Skin of body (tissue), 1 donor: ENCODE measurements at regions not wholly inside any gene's neighbourhood (a gene's known extent, or its start where the extent isn't known, plus 50 kb on each side); places are given as distances from the start of the nearest gene placed in this dataset.
"Not testable (repeated sequence)": the region's sequence is repeated elsewhere in the genome, so short reads cannot be mapped to it uniquely, and the experiment has no call there.

ENCODE experiments used
- DNase-seq: peaks from one replicate; lab custom pipeline; 2025; lab: John Stamatoyannopoulos, UW

DNA sequence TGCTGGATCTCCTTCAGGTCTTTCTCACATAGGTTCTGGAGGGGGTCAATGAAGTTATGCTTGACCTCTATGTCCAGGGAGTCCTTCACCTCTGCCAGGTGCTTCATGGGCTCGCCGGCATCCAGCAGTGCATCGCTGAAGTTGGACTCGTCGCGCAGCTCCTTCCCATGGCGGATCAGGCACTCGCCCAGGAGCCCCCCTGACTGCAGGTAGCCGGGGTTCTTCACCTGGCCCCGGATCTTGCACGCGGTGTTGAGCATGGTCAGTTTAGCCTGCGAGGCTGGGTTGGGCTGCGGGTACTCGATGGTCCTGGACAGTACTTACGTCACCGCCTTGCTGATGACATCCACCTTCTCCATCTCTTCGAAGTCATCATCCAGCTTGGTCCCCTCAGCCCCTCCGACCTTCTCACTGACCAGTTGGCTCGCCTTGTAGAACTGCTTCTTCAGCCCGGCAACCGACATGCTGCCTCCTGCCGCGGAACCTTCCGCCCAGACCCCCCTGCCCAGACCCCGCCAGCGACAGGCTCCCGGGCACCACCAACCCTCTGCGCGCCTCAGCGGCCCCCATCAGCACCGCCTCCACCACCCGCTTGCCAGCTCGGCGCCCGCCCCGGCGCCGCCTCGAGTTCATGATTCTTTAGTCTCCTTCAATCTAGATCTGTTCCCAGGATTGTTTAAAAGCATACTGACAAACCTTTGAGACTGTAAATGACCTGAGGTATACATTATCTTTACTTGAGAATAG, 99.8 kb downstream of the KPNA2 start:
- DNase-seq = no peak

DNA sequence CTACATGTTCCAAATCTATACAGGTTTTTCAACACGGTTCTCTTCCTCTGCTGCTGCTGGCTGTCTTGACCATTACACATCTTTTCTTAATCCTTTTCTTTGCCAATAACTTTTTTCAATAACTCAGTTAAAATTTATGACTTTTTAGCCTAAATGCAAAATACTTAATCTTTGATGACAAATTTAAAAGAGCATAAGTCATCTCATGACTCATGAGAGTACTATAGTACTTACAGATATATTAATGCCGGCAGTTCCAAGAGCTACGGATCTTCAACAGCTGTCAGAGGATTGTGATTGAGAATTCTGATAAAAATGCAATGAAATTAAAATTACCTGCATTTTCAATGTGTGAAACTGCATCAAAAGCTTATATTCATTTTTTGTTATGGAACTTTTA, 105.5 kb downstream of the KPNA2 start:
- peak; percentile 6 for DNase-seq

DNA sequence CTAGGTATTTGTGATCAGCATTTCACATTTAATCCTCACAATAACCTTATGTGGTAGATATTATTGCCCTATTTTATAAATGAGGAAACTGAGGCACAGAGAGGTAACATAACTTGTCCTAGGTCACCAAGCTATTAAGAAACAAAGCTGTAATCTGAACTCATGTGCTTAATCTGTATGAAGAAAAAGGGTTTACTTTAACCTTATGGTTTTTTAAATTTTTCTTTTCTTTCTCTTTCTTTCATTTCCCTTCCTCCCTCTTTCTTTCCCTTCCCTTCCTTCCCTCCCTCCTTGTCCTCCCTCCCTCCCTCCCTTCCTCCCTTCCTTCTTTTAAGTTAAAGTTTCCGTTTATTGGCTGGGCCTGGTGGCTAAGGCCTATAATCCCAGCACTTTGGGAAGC, 105.2 kb upstream of the AMZ2 start:
- no peak for DNase-seq

DNA sequence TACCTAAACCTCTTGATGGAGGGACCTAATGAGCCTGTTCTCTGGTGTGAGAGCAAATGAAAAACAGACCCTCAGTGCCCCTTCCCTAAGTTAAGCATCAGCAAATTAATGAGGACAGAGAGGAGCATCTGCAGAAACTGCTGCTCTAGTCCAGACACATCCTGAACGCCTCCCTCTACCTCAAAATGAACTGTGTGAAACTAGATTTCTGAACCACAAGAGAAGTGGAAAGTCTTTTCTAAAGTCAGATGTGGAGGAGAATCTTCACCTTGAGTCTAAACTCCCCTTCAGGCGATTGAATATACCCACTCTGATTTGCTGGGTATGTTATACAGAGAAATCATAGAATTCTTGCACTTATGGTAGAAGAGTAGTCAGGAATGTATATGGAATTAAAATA, 104.4 kb upstream of the AMZ2 start:
- DNase-seq = no peak

DNA sequence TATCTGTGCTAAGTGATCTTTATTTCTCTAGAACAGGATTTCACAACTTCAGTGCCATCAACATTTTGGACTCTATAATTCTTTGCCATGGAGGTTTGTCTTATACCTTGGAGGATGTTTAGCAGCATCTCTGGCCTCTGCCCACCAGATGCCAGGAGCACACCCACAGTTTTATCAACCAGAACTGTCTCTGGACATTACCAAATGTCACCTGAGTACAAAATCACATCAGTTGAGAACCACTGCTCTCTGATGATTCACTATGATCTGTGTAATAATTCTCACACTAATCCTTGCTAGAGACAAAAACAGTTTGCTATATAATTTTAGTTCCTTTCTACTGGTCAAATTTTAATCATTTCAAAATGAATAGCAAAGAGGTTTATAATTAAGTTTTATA, 102.8 kb upstream of the AMZ2 start:
- no peak for DNase-seq

DNA sequence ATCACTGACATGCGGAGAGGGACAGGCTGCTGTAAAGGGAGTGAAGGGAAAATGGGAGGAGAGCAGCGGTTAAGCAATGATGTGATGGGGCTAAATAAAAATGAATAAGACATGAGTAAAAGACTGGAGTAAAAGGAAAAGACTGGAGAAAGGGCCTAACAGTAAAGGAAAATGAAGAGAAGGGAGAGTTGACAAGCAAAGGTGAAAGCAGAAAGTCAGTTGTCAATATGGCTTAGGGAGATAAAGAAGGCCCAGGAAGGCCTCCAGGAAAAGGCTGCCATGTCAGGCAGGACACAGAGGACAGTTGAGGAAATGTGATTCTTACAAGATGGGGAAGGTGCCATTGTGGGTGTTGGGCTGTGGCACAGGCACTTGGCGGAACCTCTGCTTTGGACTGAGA, 98.9 kb upstream of the AMZ2 start:
- DNase-seq = no peak

DNA sequence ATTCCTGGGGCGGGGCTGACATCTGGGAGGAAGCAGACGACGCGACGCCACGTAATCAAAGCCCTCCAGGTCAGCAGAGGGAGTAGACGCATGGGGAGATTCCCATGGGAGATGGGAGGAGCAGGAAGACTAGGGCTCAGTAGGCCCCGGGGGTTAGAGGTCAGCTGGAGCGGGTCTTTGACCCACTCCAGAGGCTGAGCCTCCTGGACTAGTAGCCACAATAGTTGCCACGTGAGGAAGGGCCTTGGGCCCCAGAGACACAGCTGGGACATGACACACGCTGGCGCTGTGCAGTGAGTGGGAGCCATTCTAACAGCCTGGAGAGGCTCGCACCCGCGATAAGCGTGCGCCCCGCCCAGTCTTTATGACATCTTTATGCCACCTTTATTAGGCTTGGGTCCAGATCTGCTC, 95.7 kb upstream of the AMZ2 start:
- no peak for DNase-seq

DNA sequence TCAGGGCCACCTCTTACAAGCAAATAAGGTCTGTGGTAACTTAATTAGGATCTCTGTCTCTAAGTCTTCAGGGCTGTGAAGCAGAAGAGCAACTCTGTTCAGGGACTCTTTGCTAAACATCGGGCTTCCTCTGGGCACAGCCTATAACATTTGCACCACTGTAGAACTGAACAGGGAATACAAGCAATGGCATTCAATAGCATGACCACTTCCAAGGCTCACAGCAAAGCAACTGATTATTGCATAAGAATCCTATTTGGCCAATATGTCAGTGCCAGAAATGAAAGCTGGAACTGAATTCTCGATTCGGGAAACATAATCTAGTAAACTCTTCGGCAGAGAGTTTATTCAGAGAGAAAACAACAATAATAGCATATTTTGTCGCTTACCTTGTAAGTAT, 92.2 kb upstream of the AMZ2 start:
- no peak for DNase-seq

DNA sequence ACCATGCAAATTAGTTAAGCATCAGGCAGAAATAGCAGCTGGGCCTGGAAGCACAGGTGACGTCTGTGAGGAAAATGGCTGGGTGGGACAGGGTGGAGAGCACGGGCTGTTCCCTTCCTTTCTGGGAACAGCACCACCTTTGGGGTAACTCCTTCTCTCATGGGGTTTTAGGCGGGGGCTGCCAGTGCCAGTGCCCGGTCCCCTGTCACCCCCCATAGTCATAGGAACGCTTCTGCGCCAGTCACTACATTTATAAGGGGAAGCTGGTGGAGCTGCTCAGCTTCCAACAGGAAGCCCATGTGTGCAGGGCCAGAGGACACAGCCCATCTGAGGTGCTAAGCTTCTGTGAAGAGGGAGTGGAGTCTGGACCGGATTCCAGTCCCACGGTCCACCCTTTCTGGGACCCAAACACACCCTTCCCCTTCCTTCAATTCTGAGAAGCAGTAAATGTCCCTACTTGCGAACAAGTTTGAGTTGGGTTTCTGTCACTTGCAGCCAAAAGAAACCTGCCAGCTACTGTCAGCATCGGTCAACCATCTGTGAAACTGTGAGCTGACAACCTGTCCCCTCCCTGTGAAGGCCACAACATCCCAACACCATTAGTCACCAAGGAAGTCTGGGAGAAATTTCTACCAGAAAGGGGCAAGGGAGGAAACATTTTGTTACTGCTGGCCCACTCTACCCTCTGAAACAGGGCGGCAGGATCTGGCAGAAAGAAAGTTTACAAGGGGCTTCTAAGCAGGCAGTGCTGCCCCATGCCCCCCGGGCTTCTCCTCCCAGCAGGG, 86.0 kb upstream of the AMZ2 start:
- no peak for DNase-seq

DNA sequence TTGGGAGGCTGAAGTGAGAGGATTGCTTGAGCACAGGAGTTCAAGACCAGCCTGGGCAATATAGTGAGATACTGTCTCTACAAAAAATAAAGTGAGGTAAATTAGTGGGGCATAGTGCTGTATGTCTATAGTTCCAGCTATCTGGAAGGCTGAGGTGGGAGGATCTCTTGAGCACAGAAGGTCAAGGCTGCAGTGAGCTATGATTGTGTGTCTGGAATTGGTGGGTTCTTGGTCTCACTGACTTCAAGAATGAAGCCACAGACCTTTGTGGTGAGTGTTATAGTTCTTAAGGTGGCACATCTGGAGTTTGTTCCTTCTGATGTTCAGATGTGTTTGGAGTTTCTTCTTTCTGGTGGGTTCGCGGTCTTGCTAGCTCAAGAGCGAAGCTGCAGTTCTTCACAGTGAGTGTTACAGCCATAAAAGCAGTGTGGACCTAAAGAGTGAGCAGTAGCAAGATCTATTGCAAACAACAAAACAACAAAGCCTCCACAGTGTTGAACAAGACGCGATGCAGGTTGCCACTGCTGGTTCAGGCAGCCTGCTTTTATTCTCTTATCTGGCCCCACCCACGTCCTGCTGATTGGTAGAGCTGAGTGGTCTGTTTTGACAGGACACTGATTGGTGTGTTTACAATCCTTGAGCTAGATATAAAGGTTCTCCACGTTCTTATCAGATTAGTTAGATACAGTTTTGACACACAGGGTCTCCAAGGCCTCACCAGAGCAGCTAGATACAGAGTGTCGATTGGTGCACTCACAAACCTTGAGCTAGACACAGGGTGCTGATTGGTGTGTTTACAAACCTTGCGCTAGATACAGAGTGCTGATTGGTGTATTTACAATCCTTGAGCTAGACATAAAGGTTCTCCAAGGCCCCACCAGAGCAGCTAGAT, 79.3 kb upstream of the AMZ2 start:
- DNase-seq = not testable (repeated sequence)

DNA sequence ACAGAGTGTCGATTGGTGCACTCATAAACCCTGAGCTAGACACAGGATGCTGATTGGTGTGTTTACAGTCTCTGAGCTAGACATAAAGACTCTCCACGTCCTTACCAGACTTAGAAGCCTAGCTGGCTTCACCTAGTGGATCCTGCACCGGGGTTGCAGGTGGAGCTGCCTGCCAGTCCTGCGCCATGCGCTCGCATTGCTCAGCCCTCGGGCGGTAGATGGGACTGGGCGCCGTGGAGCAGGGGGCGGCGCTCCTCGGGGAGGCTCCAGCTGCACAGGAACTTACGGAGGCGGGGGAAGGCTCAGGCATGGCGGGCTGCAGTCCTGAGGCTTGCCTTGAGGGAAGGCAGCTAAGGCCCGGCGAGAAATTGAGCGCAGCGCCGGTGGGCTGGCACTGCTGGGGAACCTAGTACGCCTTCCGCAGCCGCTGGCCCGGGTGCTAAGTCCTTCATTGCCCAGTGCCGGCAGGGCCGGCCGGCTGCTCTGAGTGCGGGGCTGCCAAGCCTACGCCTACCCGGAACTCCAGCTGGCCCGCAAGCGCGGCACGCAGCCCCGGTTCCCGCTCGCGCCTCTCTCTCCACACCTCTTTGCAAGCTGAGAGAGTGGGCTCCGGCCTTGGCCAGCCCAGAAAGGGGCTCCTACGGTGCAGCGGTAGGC, 78.5 kb upstream of the AMZ2 start:
- not testable (repeated sequence) for DNase-seq

DNA sequence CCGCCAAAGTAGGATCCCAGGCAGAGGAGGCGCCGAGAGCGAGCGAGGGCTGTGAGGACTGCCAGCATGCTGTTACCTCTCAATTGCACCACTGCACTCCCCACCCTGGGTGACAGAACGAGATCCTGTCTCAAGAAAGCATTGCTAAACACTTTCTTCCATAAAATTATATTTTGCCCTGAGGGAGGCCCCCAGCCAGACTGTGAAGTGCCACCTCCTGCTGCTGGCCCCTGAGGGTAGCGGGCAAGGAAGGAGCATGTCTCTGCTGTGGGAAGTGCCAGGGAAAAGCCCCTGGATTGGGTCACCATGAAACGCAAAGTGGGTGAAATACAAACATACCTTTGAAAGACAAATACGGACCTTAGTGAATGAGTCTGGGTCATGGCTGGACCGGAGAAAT, 78.0 kb upstream of the AMZ2 start:
- DNase-seq = no peak

DNA sequence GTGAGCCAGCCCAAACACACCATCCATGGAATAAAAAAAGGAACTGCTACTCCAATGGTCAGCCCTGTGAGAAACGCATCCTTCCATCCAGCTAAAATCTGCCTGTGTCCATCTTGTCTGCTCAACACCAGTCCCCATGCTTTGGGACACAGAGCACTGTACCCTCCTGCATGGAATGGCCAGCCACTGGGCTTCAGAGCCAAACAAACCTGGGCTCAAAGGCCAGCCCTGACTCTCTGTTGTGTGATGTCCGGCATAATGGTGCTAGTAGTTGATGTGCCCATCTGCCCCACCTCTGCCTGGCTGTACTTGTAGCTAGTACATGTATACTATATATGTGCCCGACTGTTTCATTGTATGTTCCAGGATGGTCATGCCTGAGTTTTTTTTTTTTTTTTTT, 77.6 kb upstream of the AMZ2 start:
- no peak for DNase-seq

DNA sequence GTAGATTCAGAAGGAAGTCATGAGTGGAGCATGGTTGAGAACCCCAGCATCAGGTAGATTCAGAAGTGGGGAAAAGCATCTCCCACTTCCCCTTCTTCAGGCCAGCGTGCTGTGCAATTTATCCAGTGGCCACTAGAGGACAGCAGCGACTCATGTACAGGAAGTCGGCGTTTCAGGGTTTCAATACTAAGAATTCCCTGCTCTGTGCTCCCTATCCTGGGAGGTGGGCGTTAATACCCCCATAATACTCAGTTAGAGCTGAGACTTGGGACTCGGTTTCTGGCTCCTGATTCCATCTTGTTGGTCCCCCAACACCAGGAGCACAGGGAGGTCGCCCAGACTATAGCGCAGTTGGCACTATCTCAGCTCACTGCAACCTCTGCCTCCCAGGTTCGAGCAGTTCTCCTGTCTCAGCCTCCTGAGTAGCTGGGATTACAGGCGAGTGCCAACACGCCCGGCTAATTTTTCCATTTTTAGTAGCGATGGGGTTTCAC, 75.3 kb upstream of the AMZ2 start:
- DNase-seq = peak; percentile 23

DNA sequence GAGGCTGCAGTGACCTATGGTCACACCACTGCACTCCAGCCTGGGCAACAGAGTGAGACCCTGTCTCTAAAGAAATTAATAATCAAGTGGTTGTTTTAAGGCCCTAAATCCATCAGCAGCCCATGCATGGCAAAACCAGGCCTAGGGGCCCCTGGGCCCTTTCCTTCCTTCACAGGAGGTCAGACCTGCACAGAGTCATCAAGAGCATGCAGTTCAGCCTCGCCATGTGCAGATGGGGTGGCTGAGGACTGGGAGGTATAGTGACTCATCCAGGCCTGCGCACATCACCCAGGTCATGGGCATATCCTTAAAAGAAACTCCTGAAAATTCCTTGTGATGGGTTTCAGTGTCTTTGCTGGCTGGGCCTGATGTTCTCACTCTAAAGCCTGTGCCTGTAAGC, 72.4 kb upstream of the AMZ2 start:
- no peak for DNase-seq

DNA sequence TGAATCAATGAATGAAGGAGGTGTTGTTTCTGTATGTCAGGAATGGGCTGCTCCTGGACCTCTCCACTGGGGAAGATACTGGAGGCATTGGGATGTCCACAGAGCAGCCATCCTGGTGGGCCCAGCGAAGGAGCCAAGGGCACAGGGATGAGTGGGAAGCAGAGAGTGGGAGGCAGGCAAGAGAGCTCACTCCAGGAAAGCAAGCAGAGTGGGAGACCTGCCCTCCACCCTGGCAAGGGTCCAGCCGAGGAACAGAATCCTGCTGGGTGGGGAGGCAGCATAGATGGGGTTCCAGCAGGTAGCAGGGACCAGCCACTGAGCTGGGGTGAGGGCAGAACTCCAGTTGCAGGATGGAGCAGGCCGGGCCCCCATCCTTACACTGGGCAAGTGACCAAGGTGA, 71.9 kb upstream of the AMZ2 start:
- DNase-seq = no peak

DNA sequence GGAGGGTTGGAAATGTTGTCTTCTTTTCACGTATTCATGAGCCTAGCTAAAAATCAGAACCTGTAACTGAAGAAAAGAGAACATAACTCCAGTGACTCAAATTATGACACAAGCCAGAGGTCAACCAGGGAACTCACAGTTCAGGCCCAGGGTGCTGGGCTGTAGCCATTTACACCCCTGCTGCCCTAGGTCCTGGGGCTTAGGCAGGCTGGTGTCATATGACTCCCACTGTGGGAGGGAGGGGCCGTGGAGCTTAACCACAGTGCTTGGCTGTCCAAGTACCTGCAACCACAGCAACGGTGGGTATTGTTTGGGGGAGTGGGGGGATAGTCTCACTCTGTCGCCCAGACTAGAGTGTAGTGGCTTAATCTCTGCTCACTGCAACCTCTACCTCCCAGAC, 71.1 kb upstream of the AMZ2 start:
- no peak for DNase-seq

DNA sequence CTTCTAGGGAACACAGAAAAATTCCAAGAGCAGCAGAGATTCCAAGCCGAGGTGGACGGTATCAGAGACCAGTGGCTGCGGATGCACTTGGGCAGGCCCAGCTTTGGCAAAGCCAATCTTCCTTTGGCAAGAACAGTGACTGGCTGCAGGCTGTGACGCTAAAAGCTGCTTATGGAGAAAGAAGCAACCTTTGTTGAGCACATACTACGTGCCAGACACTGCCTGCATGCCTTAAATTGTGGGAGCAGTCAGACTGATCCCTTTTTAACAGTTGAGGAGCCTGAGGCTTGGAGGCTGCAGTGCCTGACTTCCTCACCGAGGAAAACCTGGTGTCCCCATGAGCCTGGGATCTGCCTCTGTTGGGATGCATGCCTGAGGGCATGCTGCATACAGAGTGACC, 69.0 kb upstream of the AMZ2 start:
- DNase-seq = no peak

DNA sequence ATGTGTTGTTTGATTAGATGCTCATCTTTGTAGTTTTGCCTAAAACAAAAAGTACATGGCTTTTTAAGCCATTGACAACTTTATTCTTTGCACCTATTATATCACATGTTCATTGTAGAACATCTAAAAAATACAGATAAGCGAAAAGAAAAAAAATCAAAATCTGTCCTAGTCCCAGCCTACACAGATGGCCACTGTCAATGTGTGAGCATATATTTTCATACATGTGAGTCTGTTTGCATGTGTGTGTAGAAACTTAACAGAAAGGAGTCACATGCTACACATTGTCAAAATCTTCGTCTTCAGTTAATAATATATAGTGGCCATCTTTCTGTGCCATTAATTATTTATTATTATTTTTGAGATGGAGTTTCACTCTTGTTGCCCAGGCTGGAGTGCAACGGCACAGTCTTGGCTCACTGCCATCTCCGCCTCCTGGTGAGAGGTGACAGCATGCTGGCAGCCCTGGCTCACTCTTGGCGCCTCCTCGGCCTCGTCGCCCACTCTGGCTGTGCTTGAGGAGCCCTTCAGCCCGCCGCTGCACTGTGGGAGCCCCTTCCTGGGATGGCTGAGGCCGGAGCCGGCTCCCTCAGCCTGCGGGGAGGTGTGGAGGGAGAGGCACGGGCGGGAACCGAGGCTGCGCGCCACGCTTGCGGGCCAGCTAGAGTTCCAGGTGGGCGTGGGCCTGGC, 68.5 kb upstream of the AMZ2 start:
- DNase-seq = no peak

DNA sequence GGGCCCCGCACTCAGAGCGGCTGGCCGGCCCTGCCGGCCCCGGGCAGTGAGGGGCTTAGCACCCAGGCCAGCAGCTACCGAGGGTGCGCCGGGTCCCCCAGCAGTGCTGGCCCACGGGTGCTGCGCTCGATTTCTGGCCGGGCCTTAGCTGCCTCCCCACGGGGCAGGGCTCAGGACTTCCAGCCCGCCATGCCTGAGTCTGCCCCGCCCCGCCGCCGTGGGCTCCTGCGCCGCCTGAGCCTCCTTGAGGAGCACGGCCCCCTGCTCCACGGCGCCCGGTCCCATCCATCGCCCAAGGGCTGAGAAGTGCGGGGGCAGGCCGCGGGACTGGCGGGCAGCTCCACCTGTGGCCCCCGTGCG, 67.9 kb upstream of the AMZ2 start:
- DNase-seq = no peak

DNA sequence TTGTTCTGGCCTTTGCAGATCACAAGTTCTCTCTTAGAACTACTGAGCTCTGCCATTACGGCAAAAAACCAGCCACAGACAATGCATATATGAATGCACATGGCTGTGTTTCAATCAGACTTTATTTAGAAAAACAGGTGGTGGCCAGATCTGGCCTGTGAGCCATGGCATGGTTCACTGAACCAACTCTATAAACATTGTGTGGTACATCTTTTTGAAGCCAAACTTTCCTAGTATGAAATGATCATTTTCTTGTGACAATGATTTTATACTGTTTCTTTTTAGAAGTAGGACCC, 65.9 kb upstream of the AMZ2 start:
- no peak for DNase-seq
